Dendritic cell treated with granulocyte-macrophage colony-stimulating factor and Interleukin-4, amounts not matched to agents 40 ng/mL and 50 ng/mL, for 4 days (primary cell): ENCODE measurements at regions not wholly inside any gene's neighbourhood (a gene's known extent, or its start where the extent isn't known, plus 50 kb on each side); places are given as distances from the start of the nearest gene placed in this dataset.

Source experiments
- H3K27ac Mint-ChIP-seq: one replicate; pipeline ENCODE4 v1.8.0; 2022; ENCODE audit warnings: mild to moderate bottlenecking, mixed read lengths
- H3K27me3 Mint-ChIP-seq: one replicate; pipeline ENCODE4 v1.8.0; 2022; ENCODE audit warnings: mild to moderate bottlenecking, mixed read lengths
- H3K36me3 Mint-ChIP-seq: one replicate; pipeline ENCODE4 v1.8.0; 2022; ENCODE audit warnings: low read depth, mixed read lengths
- H3K4me1 Mint-ChIP-seq: one replicate; pipeline ENCODE4 v1.8.0; 2022; ENCODE audit warnings: low read depth, mixed read lengths
- H3K4me3 Mint-ChIP-seq: one replicate; pipeline ENCODE4 v1.8.0; 2022; ENCODE audit warnings: mild to moderate bottlenecking, moderate library complexity, mixed read lengths
- H3K9me3 Mint-ChIP-seq: one replicate; pipeline ENCODE4 v1.8.0; 2022; ENCODE audit warnings: mixed read lengths
- intact Hi-C: fragments of 100-400 bp; cut with micrococcal nuclease; formaldehyde crosslinking; loops from one replicate; pipeline ENCODE4 v1.15.0; 2022

DNA sequence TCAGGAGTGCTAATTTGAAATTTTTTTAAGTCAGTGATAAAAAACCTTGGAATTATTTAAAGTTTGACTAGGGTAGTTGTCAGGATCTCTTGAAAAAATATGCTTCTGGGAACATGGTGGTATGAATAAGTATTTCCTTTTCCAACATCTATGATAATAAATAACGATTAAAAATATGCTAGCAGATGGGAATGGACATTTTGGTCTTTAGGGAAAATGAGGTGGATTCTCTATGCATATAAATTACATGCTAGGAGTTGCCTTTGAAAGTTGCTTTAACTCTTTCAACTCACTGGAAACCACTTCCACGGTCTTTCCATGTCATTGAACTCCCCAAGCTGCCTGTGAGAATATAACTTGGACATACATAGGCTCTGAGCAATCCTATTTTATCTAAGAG lies 731.5 kb upstream of the MARCKS start:
- no peak overlapping the region for H3K27ac Mint-ChIP-seq
- H3K9me3 Mint-ChIP-seq, result no peaks in the 10 kb centered on the region
- H3K27me3 Mint-ChIP-seq, result no peaks in the 10 kb centered on the region
- intact Hi-C loops, result no loop called here
- H3K4me3 Mint-ChIP-seq, result no peak overlapping the region
- H3K4me1 Mint-ChIP-seq, result no peaks in the 10 kb centered on the region
- no peaks in the 10 kb centered on the region for H3K36me3 Mint-ChIP-seq

DNA sequence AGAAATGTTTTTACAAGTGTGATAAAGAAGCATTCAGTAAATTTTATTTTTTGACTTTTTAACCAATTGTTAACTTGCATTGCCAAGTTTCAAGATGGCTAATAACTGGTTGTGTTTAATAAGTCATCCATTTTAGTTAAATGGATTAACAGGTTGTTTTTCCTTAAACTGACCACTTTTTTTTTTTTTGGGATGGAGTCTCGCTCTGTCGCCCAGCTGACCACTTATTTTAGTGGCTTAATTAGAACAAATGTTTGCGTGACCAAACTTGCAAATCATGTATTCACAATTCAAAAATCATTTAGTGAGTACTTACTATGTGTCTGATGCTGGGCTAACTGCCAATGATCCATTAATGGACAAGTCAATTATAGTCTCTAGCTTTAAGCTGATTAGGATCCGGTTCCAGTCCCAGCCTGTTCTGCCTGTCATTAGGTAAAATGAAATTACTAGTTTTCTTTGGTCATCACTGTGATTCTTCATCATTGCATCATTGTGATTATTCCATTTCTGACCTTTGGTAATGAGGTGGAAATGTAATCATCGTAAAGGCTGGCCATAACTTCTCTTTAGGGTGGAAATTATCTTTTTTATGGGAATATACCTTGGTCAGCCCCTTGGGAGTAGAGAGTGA lies 729.2 kb upstream of the MARCKS start:
- no peaks in the 10 kb centered on the region for H3K9me3 Mint-ChIP-seq
- intact Hi-C loops, result no loop called here
- H3K36me3 Mint-ChIP-seq, result no peaks in the 10 kb centered on the region
- no peaks in the 10 kb centered on the region for H3K27me3 Mint-ChIP-seq
- H3K4me3 Mint-ChIP-seq, result no peak overlapping the region
- H3K4me1 Mint-ChIP-seq, result no peaks in the 10 kb centered on the region
- H3K27ac Mint-ChIP-seq, result no peak overlapping the region

GRCh38 chr6:113128661-113129060 lies 728.5 kb upstream of the MARCKS start:
- Mint-ChIP-seq H3K36me3 (no peaks in the 10 kb centered on the region), H3K4me1 (no peaks in the 10 kb centered on the region), H3K27me3 (no peaks in the 10 kb centered on the region), H3K9me3 (no peaks in the 10 kb centered on the region), H3K27ac (no peak overlapping the region), H3K4me3 (no peak overlapping the region)
- intact Hi-C loops, result no loop called here

DNA sequence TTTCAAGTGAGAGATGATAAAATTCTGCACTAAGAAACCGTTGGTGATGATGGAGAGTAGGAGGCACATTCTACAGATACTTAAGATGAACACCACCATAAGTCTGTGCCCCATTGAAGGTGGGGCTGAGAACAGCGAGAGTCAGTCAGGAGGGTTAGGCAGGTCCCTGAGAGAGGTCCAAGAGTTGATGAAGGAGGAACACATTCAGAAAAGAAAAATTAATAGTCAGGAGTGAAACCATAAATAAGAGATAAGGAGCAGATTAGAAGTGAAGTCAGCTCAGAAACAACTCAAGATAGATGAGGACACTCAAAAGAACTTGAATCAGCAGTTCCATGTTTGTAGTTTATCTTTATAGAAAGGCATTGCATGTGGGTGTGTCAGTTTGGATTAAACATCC lies 727.2 kb upstream of the MARCKS start:
- no peaks in the 10 kb centered on the region for H3K36me3 Mint-ChIP-seq
- no peaks in the 10 kb centered on the region for H3K9me3 Mint-ChIP-seq
- H3K4me1 Mint-ChIP-seq, result no peaks in the 10 kb centered on the region
- H3K27ac Mint-ChIP-seq, result no peak overlapping the region
- no peaks in the 10 kb centered on the region for H3K27me3 Mint-ChIP-seq
- H3K4me3 Mint-ChIP-seq, result no peak overlapping the region
- intact Hi-C loops, result no loop called here

DNA sequence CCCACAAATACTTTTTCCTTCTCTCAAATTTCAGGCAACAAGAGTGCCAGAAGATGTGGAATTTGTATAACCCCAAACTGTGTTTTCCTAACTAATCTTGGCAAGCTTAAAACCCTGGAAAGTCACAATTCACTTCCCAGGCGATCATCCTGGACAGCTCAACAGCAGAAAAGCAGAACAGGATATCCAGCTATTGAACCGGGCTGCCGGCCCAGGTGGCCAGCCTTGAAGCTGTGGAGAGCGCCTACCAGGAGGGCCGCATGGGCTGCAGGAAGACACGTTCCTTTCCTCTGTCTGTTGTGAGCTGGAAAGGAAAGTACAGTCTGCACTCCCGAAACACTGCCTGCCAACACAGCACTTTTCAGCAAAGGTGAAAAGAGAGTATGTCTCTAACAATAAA lies 719.7 kb upstream of the MARCKS start:
- H3K4me1 Mint-ChIP-seq, result no peaks in the 10 kb centered on the region
- no peak overlapping the region for H3K4me3 Mint-ChIP-seq
- H3K9me3 Mint-ChIP-seq, result no peaks in the 10 kb centered on the region
- H3K36me3 Mint-ChIP-seq, result no peaks in the 10 kb centered on the region
- H3K27me3 Mint-ChIP-seq, result no peaks in the 10 kb centered on the region
- H3K27ac Mint-ChIP-seq, result no peak overlapping the region
- intact Hi-C loops, result no loop called here

DNA sequence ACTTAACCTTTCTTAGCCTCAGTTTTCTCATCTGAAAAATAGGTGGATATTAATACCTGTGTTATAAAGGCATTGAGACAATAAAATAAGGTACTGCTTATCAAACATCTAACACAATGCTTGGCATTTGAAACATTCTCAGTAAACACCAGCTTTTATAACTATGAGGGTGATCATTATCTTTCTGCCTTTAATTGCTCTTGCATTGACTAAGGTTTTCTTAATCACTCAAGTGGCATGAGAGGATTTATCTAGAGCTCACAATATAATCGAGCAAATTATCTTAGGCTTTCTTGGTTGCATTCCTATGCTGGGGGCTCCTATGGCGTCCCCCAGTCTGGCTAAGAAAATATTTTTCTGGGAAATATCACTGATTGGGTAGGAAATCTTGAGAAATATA lies 716.4 kb upstream of the MARCKS start:
- H3K9me3 Mint-ChIP-seq, result no peaks in the 10 kb centered on the region
- intact Hi-C loops, result no loop called here
- no peak overlapping the region for H3K4me3 Mint-ChIP-seq
- H3K4me1 Mint-ChIP-seq, result no peaks in the 10 kb centered on the region
- H3K27me3 Mint-ChIP-seq, result no peaks in the 10 kb centered on the region
- no peaks in the 10 kb centered on the region for H3K36me3 Mint-ChIP-seq
- no peak overlapping the region for H3K27ac Mint-ChIP-seq

- Mint-ChIP-seq H3K36me3 (no peaks in the 10 kb centered on the region), H3K4me1 (no peaks in the 10 kb centered on the region), H3K27me3 (no peaks in the 10 kb centered on the region), H3K27ac (no peak overlapping the region), H3K9me3 (no peaks in the 10 kb centered on the region), H3K4me3 (no peak overlapping the region)
- intact Hi-C loops, result no loop called here
Measured at GRCh38 chr6:113141901-113142300, 715.2 kb upstream of the MARCKS start.

DNA sequence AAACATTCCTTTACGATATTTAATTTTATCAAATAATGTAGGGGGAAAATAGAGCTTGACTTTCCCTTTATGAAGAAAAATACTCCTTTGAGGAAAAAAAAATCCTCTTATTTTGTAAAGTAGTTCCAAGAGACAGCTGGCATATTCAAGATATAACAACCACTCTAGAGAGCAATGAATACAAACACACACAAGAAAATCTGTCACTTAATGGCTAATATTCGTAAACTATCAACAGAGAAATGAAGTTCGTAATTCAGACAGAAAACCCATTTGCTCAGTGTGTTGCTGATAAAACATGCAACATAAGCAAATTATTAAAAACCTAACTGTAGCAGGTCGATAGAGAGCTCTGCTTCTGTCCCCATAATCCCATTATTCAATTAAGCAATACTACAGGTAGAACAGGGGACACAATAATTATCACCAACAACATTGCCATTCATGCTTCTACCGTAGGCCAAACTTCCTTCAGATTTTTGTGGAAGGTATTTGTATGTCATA lies 714.4 kb upstream of the MARCKS start:
- Mint-ChIP-seq H3K27me3 (no peaks in the 10 kb centered on the region), H3K4me3 (no peak overlapping the region), H3K36me3 (no peaks in the 10 kb centered on the region), H3K27ac (no peak overlapping the region), H3K4me1 (no peaks in the 10 kb centered on the region), H3K9me3 (no peaks in the 10 kb centered on the region)
- intact Hi-C loops, result no loop called here

DNA sequence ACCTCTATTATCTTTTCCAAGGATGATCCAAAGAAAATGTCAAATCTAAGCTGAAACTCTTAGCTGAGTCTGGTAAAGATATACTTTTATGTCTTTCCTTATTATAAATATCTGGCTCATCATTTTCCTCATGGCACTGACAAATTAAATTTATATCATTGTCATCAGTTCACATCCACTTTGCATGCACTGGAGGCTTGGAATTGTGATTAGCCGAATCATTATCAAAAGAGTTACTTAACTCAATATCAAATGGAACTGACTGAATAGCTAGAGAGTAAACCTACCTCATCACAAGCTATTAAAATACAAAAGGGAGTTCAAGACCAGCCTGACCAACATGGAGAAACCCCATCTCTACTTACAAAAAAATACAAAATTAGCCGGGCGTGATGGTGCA lies 713.9 kb upstream of the MARCKS start:
- Mint-ChIP-seq H3K36me3 (no peaks in the 10 kb centered on the region), H3K27ac (no peak overlapping the region)
- intact Hi-C loops, result no loop called here

DNA sequence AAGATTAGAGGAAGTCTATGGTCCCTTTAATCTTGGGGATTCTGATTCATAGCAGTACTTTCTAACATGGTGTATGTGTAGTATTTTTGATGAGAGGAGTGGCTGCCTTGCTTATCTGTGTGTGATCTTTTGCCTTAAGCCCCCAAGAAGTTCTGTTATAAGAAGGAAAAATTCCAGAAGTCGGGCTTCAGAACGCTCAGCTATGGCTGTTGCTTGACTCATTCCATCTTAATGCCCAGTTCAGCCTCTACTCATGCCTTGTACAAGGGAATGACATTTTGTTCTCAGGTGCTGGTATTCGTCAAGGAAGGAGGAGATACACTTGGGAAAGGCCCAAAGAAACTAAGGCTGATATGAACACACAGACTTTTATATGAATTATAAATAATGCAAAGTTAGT lies 713.0 kb upstream of the MARCKS start:
- Mint-ChIP-seq H3K27ac (no peak overlapping the region), H3K36me3 (no peaks in the 10 kb centered on the region), H3K4me1 (no peaks in the 10 kb centered on the region), H3K27me3 (no peaks in the 10 kb centered on the region), H3K4me3 (no peak overlapping the region), H3K9me3 (no peaks in the 10 kb centered on the region)
- intact Hi-C loops, result no loop called here

More for the DNA sequence above, 713.9 kb upstream of the MARCKS start:
- H3K27me3 Mint-ChIP-seq, result no peaks in the 10 kb centered on the region
- H3K4me3 Mint-ChIP-seq, result no peak overlapping the region
- no peaks in the 10 kb centered on the region for H3K9me3 Mint-ChIP-seq
- H3K4me1 Mint-ChIP-seq, result no peaks in the 10 kb centered on the region

- Mint-ChIP-seq H3K36me3 (no peaks in the 10 kb centered on the region), H3K27ac (no peak overlapping the region), H3K27me3 (no peaks in the 10 kb centered on the region), H3K4me3 (no peak overlapping the region), H3K9me3 (no peaks in the 10 kb centered on the region), H3K4me1 (no peaks in the 10 kb centered on the region)
- intact Hi-C loops, result no loop called here
Measured at GRCh38 chr6:113146878-113147277, 710.3 kb upstream of the MARCKS start.

DNA sequence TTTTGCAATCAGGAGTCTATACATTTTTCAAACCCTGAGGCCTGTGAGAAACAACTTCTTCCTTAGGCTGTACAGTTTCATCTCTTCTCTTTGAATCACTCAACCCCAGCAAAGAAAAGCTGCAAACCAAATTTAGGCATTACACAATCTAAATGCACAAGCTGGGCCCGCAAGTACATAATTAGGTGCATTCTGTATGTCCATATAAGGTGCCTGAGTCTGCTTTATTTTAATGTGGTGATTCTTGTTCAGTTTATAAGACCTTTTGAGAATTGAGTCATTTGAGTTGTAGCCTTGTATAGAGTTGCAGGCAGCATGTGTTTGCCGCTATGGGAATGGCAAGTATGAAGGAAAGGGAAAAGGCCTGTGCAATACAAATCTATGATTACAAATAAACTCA lies 709.6 kb upstream of the MARCKS start:
- Mint-ChIP-seq H3K27ac (no peak overlapping the region), H3K36me3 (no peaks in the 10 kb centered on the region), H3K9me3 (no peaks in the 10 kb centered on the region), H3K4me3 (no peak overlapping the region), H3K27me3 (no peaks in the 10 kb centered on the region), H3K4me1 (no peaks in the 10 kb centered on the region)
- intact Hi-C loops, result no loop called here

DNA sequence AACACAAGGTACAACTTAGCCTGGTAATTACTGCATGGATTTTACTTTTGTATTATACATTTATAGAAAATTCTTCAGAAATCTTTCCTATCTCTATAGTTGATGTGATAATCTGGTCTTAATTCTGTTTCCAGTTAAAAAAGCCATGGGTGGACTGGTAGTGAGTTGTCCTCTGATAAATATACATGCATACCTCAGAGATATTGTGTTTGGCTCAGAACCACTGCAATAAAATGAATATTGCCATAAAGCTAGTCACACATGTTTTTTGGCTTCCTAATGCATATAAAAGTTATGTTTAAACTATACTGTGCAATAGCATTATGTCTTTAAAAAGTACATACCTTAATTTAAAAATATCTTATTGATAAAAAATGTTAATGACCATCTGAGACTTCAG lies 708.6 kb upstream of the MARCKS start:
- no peak overlapping the region for H3K4me3 Mint-ChIP-seq
- intact Hi-C loops, result no loop called here
- H3K27me3 Mint-ChIP-seq, result no peaks in the 10 kb centered on the region
- no peaks in the 10 kb centered on the region for H3K36me3 Mint-ChIP-seq
- no peaks in the 10 kb centered on the region for H3K9me3 Mint-ChIP-seq
- H3K4me1 Mint-ChIP-seq, result no peaks in the 10 kb centered on the region
- H3K27ac Mint-ChIP-seq, result no peak overlapping the region

GRCh38 chr6:113149511-113149910 lies 707.6 kb upstream of the MARCKS start:
- H3K36me3 Mint-ChIP-seq, result no peaks in the 10 kb centered on the region
- H3K9me3 Mint-ChIP-seq, result no peaks in the 10 kb centered on the region
- no peaks in the 10 kb centered on the region for H3K4me1 Mint-ChIP-seq
- no peak overlapping the region for H3K4me3 Mint-ChIP-seq
- intact Hi-C loops, result no loop called here
- H3K27ac Mint-ChIP-seq, result no peak overlapping the region
- no peaks in the 10 kb centered on the region for H3K27me3 Mint-ChIP-seq

GRCh38 chr6:113160306-113161017 lies 696.7 kb upstream of the MARCKS start:
- intact Hi-C loops, result no loop called here
- H3K9me3 Mint-ChIP-seq, result no peaks in the 10 kb centered on the region
- no peaks in the 10 kb centered on the region for H3K36me3 Mint-ChIP-seq
- H3K27ac Mint-ChIP-seq, result no peak overlapping the region
- no peaks in the 10 kb centered on the region for H3K27me3 Mint-ChIP-seq
- no peak overlapping the region for H3K4me3 Mint-ChIP-seq
- H3K4me1 Mint-ChIP-seq, result no peaks in the 10 kb centered on the region
